SK-N-SH (cell line): ENCODE measurements at regions not wholly inside any gene's neighbourhood (a gene's known extent, or its start where the extent isn't known, plus 50 kb on each side); places are given as distances from the start of the nearest gene placed in this dataset.

Experiments used
- CTCF ChIA-PET: fragments of 300-600, 350-600 bp; formaldehyde crosslinking; extraction: SDS; loops from one replicate; lab custom pipeline; 2021; lab: Yijun Ruan, JAX
- POLR2A ChIA-PET: fragments of 350-600 bp; sonication (Branson Sonifier 250); formaldehyde crosslinking; extraction: SDS; loops from one replicate; lab custom pipeline; 2020; ENCODE audit warnings: antibody characterized with exemption, inconsistent platforms; lab: Yijun Ruan, JAX
- DNase-seq: peaks from one replicate; pipeline ENCODE4 v3.0.0; 2012
- H2AFZ ChIP-seq: fragments of 200-600 bp; sonication (generic); 2 replicates; pipeline ENCODE4 v1.8.1; 2016; ENCODE audit warnings: antibody characterized with exemption, mild to moderate bottlenecking, low read depth
- H3F3A ChIP-seq: fragments of 200-600 bp; sonication (generic); replicated peaks from 2 replicates; pipeline ENCODE3; 2016; ENCODE audit warnings: antibody characterized with exemption, mild to moderate bottlenecking; ENCODE audit not compliant: insufficient read depth
- H3K27ac ChIP-seq, 2 experiments: fragments of 200-500 bp in 1 of 2; fragments of 200-600 bp in 1 of 2; sonication (Bioruptor generic) in 1 of 2; sonication (generic), shearing (Covaris generic) in 1 of 2; 2 replicates each; pipeline versions ENCODE4 v1.5.1 to v1.6.1; 2014 to 2016; ENCODE audit warnings: low read depth in 2 of 2, inconsistent platforms in 1 of 2, low read length in 1 of 2, mild to moderate bottlenecking in 1 of 2, mixed read lengths in 1 of 2
- H3K27me3 ChIP-seq: fragments of 200-600 bp; sonication (generic), shearing (Covaris generic); 2 replicates; pipeline ENCODE4 v1.6.1; 2016; ENCODE audit warnings: mixed run types; ENCODE audit not compliant: insufficient read depth
- H3K36me3 ChIP-seq, 2 experiments: fragments of 200-500 bp in 1 of 2; fragments of 200-600 bp in 1 of 2; sonication (Bioruptor generic) in 1 of 2; sonication (generic) in 1 of 2; replicated peaks in 1 of 2; 2 replicates each; pipeline versions ENCODE3 to v1.5.1; 2014 to 2016; ENCODE audit warnings: low read length in 1 of 2, mild to moderate bottlenecking in 1 of 2; ENCODE audit not compliant: insufficient read depth in 2 of 2, control insufficient read depth in 1 of 2
- H3K4me1 ChIP-seq, 2 experiments: fragments of 200-500 bp in 1 of 2; fragments of 200-600 bp in 1 of 2; sonication (Bioruptor generic) in 1 of 2; sonication (generic), shearing (Covaris generic) in 1 of 2; 2 replicates each; pipeline versions ENCODE4 v1.5.1 to v1.6.1; 2014 to 2016; ENCODE audit warnings: low read depth in 1 of 2, low read length in 1 of 2, mixed run types in 1 of 2; ENCODE audit not compliant: insufficient read depth in 2 of 2, control insufficient read depth in 1 of 2
- H3K4me2 ChIP-seq: fragments of 200-600 bp; sonication (generic), shearing (Covaris generic); 2 replicates; pipeline ENCODE4 v1.6.1; 2017; ENCODE audit warnings: mixed run types
- H3K4me3 ChIP-seq, 2 experiments: fragments of 200-500 bp in 1 of 2; fragments of 200-600 bp in 1 of 2; sonication (Bioruptor generic) in 1 of 2; sonication (generic), shearing (Covaris generic) in 1 of 2; 2 replicates each; pipeline versions ENCODE4 v1.5.1 to v1.8.1; 2014 to 2016; ENCODE audit warnings: low read depth in 2 of 2, inconsistent platforms in 1 of 2, low read length in 1 of 2, mild to moderate bottlenecking in 1 of 2, mixed read lengths in 1 of 2, moderate library complexity in 1 of 2
- H3K79me2 ChIP-seq: fragments of 200-600 bp; sonication (generic); 2 replicates; pipeline ENCODE4 v1.8.1; 2017; ENCODE audit warnings: mild to moderate bottlenecking; ENCODE audit not compliant: insufficient read depth
- H3K9ac ChIP-seq: fragments of 200-600 bp; sonication (generic); 2 replicates; pipeline ENCODE4 v1.6.1; 2017; ENCODE audit warnings: mixed run types
- H3K9me2 ChIP-seq: fragments of 200-600 bp; sonication (generic); 2 replicates; pipeline ENCODE4 v1.6.1; 2017; ENCODE audit warnings: mixed run types
- H3K9me3 ChIP-seq: fragments of 200-600 bp; sonication (generic); 2 replicates; pipeline ENCODE4 v1.6.1; 2017; ENCODE audit warnings: mixed run types, mild to moderate bottlenecking, moderate library complexity
- H4K20me1 ChIP-seq: fragments of 200-600 bp; sonication (generic); 2 replicates; pipeline ENCODE4 v1.6.1; 2017; ENCODE audit warnings: mild to moderate bottlenecking, mixed run types; ENCODE audit not compliant: insufficient read depth
- EP300 ChIP-seq, 2 experiments: IDR thresholded peaks; 2 replicates each; pipeline versions ENCODE4 v1.4.0 to v1.6.1; 2012; ENCODE audit warnings: borderline replicate concordance in 1 of 2, low read depth in 1 of 2, low read length in 1 of 2
- FOXJ3 ChIP-seq: sonication (generic); formaldehyde crosslinking; IDR thresholded peaks from 2 replicates; pipeline ENCODE4 v1.5.1; 2020; ENCODE audit warnings: mild to moderate bottlenecking, missing genetic modification reagents
- JUND ChIP-seq: IDR thresholded peaks from 2 replicates; pipeline ENCODE4 v1.4.0; 2012
- MEF2A ChIP-seq: IDR thresholded peaks from 2 replicates; pipeline ENCODE4 v1.4.0; 2012; ENCODE audit warnings: low read depth, borderline replicate concordance
- MXI1 ChIP-seq: IDR thresholded peaks from 2 replicates; pipeline ENCODE4 v1.6.1; 2012; ENCODE audit warnings: mild to moderate bottlenecking, low read depth, low read length, improper control_type of control experiment
- NRF1 ChIP-seq: IDR thresholded peaks from 2 replicates; pipeline ENCODE4 v1.6.1; 2012; ENCODE audit warnings: low read depth, mild to moderate bottlenecking, low read length
- POLR2AphosphoS5 ChIP-seq: IDR thresholded peaks from 2 replicates; pipeline ENCODE4 v1.6.1; 2012; ENCODE audit warnings: low read depth, low read length
- RCOR1 ChIP-seq: fragments of 150-350 bp; IDR thresholded peaks from 2 replicates; pipeline ENCODE4 v1.6.1; 2017; ENCODE audit warnings: antibody characterized with exemption, low read length
- RFX5 ChIP-seq: IDR thresholded peaks from 2 replicates; pipeline ENCODE4 v1.6.1; 2012; ENCODE audit warnings: mild to moderate bottlenecking, improper control_type of control experiment, low read length
- RXRA ChIP-seq: IDR thresholded peaks from 2 replicates; pipeline ENCODE4 v1.4.0; 2012; ENCODE audit warnings: low read depth, mild to moderate bottlenecking, borderline replicate concordance
- SIN3A ChIP-seq: IDR thresholded peaks from 2 replicates; pipeline ENCODE4 v1.6.1; 2012; ENCODE audit warnings: low read depth, mild to moderate bottlenecking, low read length, moderate library complexity, borderline replicate concordance
- SMC3 ChIP-seq: IDR thresholded peaks from 2 replicates; pipeline ENCODE4 v1.6.1; 2012; ENCODE audit warnings: low read depth, low read length, improper control_type of control experiment
- TCF12 ChIP-seq: IDR thresholded peaks from 2 replicates; pipeline ENCODE4 v1.4.0; 2012
- TEAD4 ChIP-seq: IDR thresholded peaks from 2 replicates; pipeline ENCODE4 v1.4.0; 2012; ENCODE audit warnings: mild to moderate bottlenecking, borderline replicate concordance; ENCODE audit not compliant: insufficient read depth
- USF1 ChIP-seq: IDR thresholded peaks from 2 replicates; pipeline ENCODE4 v1.4.0; 2012; ENCODE audit warnings: low read depth, borderline replicate concordance
- USF2 ChIP-seq: fragments of 150-350 bp; IDR thresholded peaks from 2 replicates; pipeline ENCODE4 v1.6.1; 2017; ENCODE audit warnings: antibody characterized with exemption, low read length, low read depth, borderline replicate concordance
- YY1 ChIP-seq: IDR thresholded peaks from 2 replicates; pipeline ENCODE4 v1.4.0; 2012; ENCODE audit warnings: low read depth, mild to moderate bottlenecking
- ZBTB33 ChIP-seq: IDR thresholded peaks from 2 replicates; pipeline ENCODE4 v1.4.0; 2012; ENCODE audit warnings: low read depth, borderline replicate concordance
- WGBS: methylation state at CpG from one replicate; pipeline ENCODE4 v1.1.6; 2017; ENCODE audit warnings: low lambda C conversion rate; 5-methylcytosine and 5-hydroxymethylcytosine counted together
- TF ChIP-seq, protein P1 (sequence below): fragments of 200-600 bp; sonication (generic); IDR thresholded peaks from 2 replicates; pipeline ENCODE4 v1.6.1; 2017; ENCODE audit warnings: antibody characterized with exemption, mild to moderate bottlenecking, moderate library complexity

- no peaks in the 10 kb centered on the region for H3K79me2 ChIP-seq
- TF ChIP-seq USF1, result no peak
- TF ChIP-seq TCF12, result no peak
- TF ChIP-seq SIN3A, result no peak
- no peak for TF ChIP-seq SMC3
- TF ChIP-seq RFX5, result no peak
- TF ChIP-seq, protein P1, sequence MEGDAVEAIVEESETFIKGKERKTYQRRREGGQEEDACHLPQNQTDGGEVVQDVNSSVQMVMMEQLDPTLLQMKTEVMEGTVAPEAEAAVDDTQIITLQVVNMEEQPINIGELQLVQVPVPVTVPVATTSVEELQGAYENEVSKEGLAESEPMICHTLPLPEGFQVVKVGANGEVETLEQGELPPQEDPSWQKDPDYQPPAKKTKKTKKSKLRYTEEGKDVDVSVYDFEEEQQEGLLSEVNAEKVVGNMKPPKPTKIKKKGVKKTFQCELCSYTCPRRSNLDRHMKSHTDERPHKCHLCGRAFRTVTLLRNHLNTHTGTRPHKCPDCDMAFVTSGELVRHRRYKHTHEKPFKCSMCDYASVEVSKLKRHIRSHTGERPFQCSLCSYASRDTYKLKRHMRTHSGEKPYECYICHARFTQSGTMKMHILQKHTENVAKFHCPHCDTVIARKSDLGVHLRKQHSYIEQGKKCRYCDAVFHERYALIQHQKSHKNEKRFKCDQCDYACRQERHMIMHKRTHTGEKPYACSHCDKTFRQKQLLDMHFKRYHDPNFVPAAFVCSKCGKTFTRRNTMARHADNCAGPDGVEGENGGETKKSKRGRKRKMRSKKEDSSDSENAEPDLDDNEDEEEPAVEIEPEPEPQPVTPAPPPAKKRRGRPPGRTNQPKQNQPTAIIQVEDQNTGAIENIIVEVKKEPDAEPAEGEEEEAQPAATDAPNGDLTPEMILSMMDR, result no peak
- no peak for TF ChIP-seq RCOR1
- no peak for TF ChIP-seq JUND
- no peak for TF ChIP-seq USF2
- no peak for TF ChIP-seq MEF2A
- no peak for TF ChIP-seq EP300 (IDR thresholded peaks at IDR 0.05; ENCODE audit: borderline replicate concordance in 1 of 2, low read depth in 1 of 2, low read length in 1 of 2)
- no peak for TF ChIP-seq YY1
- TF ChIP-seq MXI1, result no peak
- TF ChIP-seq ZBTB33, result no peak
- TF ChIP-seq TEAD4, result no peak
- no peak for TF ChIP-seq NRF1
- TF ChIP-seq POLR2AphosphoS5, result no peak
- no peak for TF ChIP-seq FOXJ3 (CRISPR knock-in tag)
- TF ChIP-seq RXRA, result no peak
- no peak overlapping the region for H3K4me3 ChIP-seq
Measured at GRCh38 chr4:34920032-34920431, 1324.3 kb downstream of the ARAP2 start.

More at GRCh38 chr4:34920032-34920431, 1324.3 kb downstream of the ARAP2 start:
- H3K4me2 ChIP-seq, result no peak overlapping the region
- 37% methylated on average over 2 of the region's 2 CpGs for WGBS
- H3K9me3 ChIP-seq, result no peaks in the 10 kb centered on the region
- H4K20me1 ChIP-seq, result no peaks in the 10 kb centered on the region
- H3K4me1 ChIP-seq, result no peaks in the 10 kb centered on the region
- H3K27ac ChIP-seq, result no peak overlapping the region
- H3K9me2 ChIP-seq, result no peaks in the 10 kb centered on the region
- DNase-seq, result no peak
- H3K9ac ChIP-seq, result no peak overlapping the region
- ChIA-PET CTCF (no interaction called here), POLR2A (no interaction called here)
- H3K27me3 ChIP-seq, result no peaks in the 10 kb centered on the region
- H3F3A ChIP-seq, result no peaks in the 10 kb centered on the region
- no peak overlapping the region for H2AFZ ChIP-seq
- H3K36me3 ChIP-seq, result no peaks in the 10 kb centered on the region
